ENCODE measurements at regions not wholly inside any gene's neighbourhood (a gene's known extent, or its start where the extent isn't known, plus 50 kb on each side); places are given as distances from the start of the nearest gene placed in this dataset.
"Not testable (repeated sequence)": the region's sequence is repeated elsewhere in the genome, so short reads cannot be mapped to it uniquely, and the experiment has no call there.

- DNase-seq = not testable (repeated sequence)
Measured at GRCh38 chr2:208687720-208688119, 281.1 kb downstream of the PTH2R start.

- DNase-seq = no peak
Measured at GRCh38 chr2:208698114-208698513, 291.5 kb downstream of the PTH2R start.

- DNase-seq = no peak
Measured at GRCh38 chr2:208708486-208708885, 301.9 kb downstream of the PTH2R start.

- no peak for DNase-seq
Measured at GRCh38 chr2:208711598-208711997, 305.0 kb downstream of the PTH2R start.

- peak; percentile 22 for DNase-seq
Measured at GRCh38 chr2:208713066-208713745, 306.6 kb downstream of the PTH2R start.

GRCh38 chr2:208718828-208719227 lies 312.2 kb downstream of the PTH2R start:
- DNase-seq = no peak

- no peak for DNase-seq
Measured at GRCh38 chr2:208722731-208723130, 316.1 kb downstream of the PTH2R start.

GRCh38 chr2:208725280-208725679 lies 318.7 kb downstream of the PTH2R start:
- DNase-seq = no peak

- no peak for DNase-seq
Measured at GRCh38 chr2:208726242-208726641, 319.6 kb downstream of the PTH2R start.

GRCh38 chr2:208751663-208752415 lies 345.2 kb downstream of the PTH2R start:
- not testable (repeated sequence) for DNase-seq

- DNase-seq = no peak
Measured at GRCh38 chr2:208757364-208757763, 350.8 kb downstream of the PTH2R start.

- DNase-seq = not testable (repeated sequence)
Measured at GRCh38 chr2:208773074-208773473, 366.5 kb downstream of the PTH2R start.

GRCh38 chr2:208781166-208781565 lies 374.6 kb downstream of the PTH2R start:
- no peak for DNase-seq

- no peak for DNase-seq
Measured at GRCh38 chr2:208782097-208782496, 375.5 kb downstream of the PTH2R start.

GRCh38 chr2:208783184-208783583 lies 376.6 kb downstream of the PTH2R start:
- no peak for DNase-seq

- not testable (repeated sequence) for DNase-seq
Measured at GRCh38 chr2:208784774-208785173, 378.2 kb downstream of the PTH2R start.

GRCh38 chr2:208791257-208791656 lies 384.7 kb downstream of the PTH2R start:
- DNase-seq = no peak

GRCh38 chr2:208792766-208793165 lies 386.2 kb downstream of the PTH2R start:
- no peak for DNase-seq

- DNase-seq = no peak
Measured at GRCh38 chr2:208793434-208793833, 386.8 kb downstream of the PTH2R start.

- DNase-seq = no peak
Measured at GRCh38 chr2:208794288-208794975, 387.8 kb downstream of the PTH2R start.

GRCh38 chr2:208798698-208799097 lies 392.1 kb downstream of the PTH2R start:
- DNase-seq = no peak

- no peak for DNase-seq
Measured at GRCh38 chr2:208799397-208799796, 392.8 kb downstream of the PTH2R start.

- DNase-seq = not testable (repeated sequence)
Measured at GRCh38 chr2:208800887-208801286, 394.3 kb downstream of the PTH2R start.

GRCh38 chr2:208807756-208808155 lies 401.2 kb downstream of the PTH2R start:
- no peak for DNase-seq

All from eye (tissue), 1 donor.